ENCODE measurements at regions not wholly inside any gene's neighbourhood (a gene's known extent, or its start where the extent isn't known, plus 50 kb on each side); places are given as distances from the start of the nearest gene placed in this dataset.

- no peak overlapping the region for H3K4me3 Mint-ChIP-seq
- H3K4me1 Mint-ChIP-seq: no peaks in the 10 kb centered on the region; the same call in 2 of the 3 replicates
- H4K20me1 ChIP-seq (replicated peaks; ENCODE audit: insufficient read depth): no peaks in the 10 kb centered on the region
- no peaks in the 10 kb centered on the region for H3K36me3 ChIP-seq (ENCODE audit: insufficient read depth)
- no peak for DNase-seq (ENCODE audit: low spot score)
- no peak overlapping the region for H3K27ac ChIP-seq (ENCODE audit: low read depth)
- no peak for ATAC-seq
- H3F3A ChIP-seq (replicated peaks; ENCODE audit: low read depth): no peaks in the 10 kb centered on the region
- no peak overlapping the region for H3K27ac Mint-ChIP-seq
- TF ChIP-seq STAT1 (IDR thresholded peaks at IDR 0.05; ENCODE audit: unreplicated experiment) (no peak), ZNF331 (CRISPR knock-in tag; IDR thresholded peaks at IDR 0.05; ENCODE audit: low read depth) (no peak), JUNB (IDR thresholded peaks at IDR 0.05; ENCODE audit: unreplicated experiment) (no peak), ETS1 (IDR thresholded peaks at IDR 0.05) (no peak), NANOG (IDR thresholded peaks at IDR 0.05; ENCODE audit: borderline replicate concordance) (no peak), EZH2phosphoT487 (IDR thresholded peaks at IDR 0.05; ENCODE audit: unreplicated experiment) (no peak), CREB1 (CRISPR knock-in tag; IDR thresholded peaks at IDR 0.05; ENCODE audit: low read depth) (no peak), POLR2AphosphoS5 (IDR thresholded peaks at IDR 0.05; ENCODE audit: low read depth) (no peak), EZH2 (IDR thresholded peaks at IDR 0.05; ENCODE audit: low read depth, unreplicated experiment) (no peak), REST (IDR thresholded peaks at IDR 0.05; ENCODE audit: unreplicated experiment) (no peak), ZNF114 (CRISPR knock-in tag; IDR thresholded peaks at IDR 0.05) (no peak), ZNF462 (CRISPR knock-in tag; IDR thresholded peaks at IDR 0.05) (no peak), CTCF (conservative IDR thresholded peaks at IDR 0.05; ENCODE audit: low read depth in 2 of 2) (no peak)
- no peaks in the 10 kb centered on the region for H3K9me2 ChIP-seq (ENCODE audit: insufficient read depth)
- no peak overlapping the region for H3K4me2 ChIP-seq
- H3K36me3 Mint-ChIP-seq (ENCODE audit: low read depth): no peaks in the 10 kb centered on the region
- H3K27me3 ChIP-seq (ENCODE audit: insufficient read depth): no peaks in the 10 kb centered on the region
- H3K9me3 Mint-ChIP-seq: no peaks in the 10 kb centered on the region; the same call in 2 of the 3 replicates
- no peak overlapping the region for H3K4me3 ChIP-seq
- no peaks in the 10 kb centered on the region for H3K79me2 ChIP-seq (replicated peaks; ENCODE audit: insufficient read depth)
- H2AFZ ChIP-seq: no peak overlapping the region
- H3K27me3 Mint-ChIP-seq (ENCODE audit: insufficient read depth, low read depth, poor library complexity): peaks cover 4% of the 10 kb centered on the region
- H3K4me1 ChIP-seq (ENCODE audit: insufficient read depth): no peaks in the 10 kb centered on the region
Measured at GRCh38 chr6:165905744-165906143, 242.7 kb upstream of the PDE10A start.

Data from GM23338 (cell line).